ENCODE measurements at regions not wholly inside any gene's neighbourhood (a gene's known extent, or its start where the extent isn't known, plus 50 kb on each side); places are given as distances from the start of the nearest gene placed in this dataset.

- DNase-seq (ENCODE audit: low read depth) = no peak
- TF ChIP-seq, protein P1, sequence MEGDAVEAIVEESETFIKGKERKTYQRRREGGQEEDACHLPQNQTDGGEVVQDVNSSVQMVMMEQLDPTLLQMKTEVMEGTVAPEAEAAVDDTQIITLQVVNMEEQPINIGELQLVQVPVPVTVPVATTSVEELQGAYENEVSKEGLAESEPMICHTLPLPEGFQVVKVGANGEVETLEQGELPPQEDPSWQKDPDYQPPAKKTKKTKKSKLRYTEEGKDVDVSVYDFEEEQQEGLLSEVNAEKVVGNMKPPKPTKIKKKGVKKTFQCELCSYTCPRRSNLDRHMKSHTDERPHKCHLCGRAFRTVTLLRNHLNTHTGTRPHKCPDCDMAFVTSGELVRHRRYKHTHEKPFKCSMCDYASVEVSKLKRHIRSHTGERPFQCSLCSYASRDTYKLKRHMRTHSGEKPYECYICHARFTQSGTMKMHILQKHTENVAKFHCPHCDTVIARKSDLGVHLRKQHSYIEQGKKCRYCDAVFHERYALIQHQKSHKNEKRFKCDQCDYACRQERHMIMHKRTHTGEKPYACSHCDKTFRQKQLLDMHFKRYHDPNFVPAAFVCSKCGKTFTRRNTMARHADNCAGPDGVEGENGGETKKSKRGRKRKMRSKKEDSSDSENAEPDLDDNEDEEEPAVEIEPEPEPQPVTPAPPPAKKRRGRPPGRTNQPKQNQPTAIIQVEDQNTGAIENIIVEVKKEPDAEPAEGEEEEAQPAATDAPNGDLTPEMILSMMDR (conservative IDR thresholded peaks at IDR 0.05; ENCODE audit: control insufficient read depth, insufficient read depth, low read depth, low read length) = no peak
- no peak overlapping the region for H3K4me3 ChIP-seq (ENCODE audit: control insufficient read depth, low read depth, low read length)
Measured at GRCh38 chr6:8583291-8583690, 147.9 kb upstream of the SLC35B3 start.

- no peak overlapping the region for H3K4me3 ChIP-seq (ENCODE audit: control insufficient read depth, low read depth, low read length)
- TF ChIP-seq, protein P1 (conservative IDR thresholded peaks at IDR 0.05; ENCODE audit: control insufficient read depth, insufficient read depth, low read depth, low read length) = no peak
- DNase-seq (ENCODE audit: low read depth) = no peak
Measured at GRCh38 chr6:8579372-8579771, 144.0 kb upstream of the SLC35B3 start.

- TF ChIP-seq, protein P1 (conservative IDR thresholded peaks at IDR 0.05; ENCODE audit: control insufficient read depth, insufficient read depth, low read depth, low read length) = no peak
- DNase-seq (ENCODE audit: low read depth) = no peak
- H3K4me3 ChIP-seq (ENCODE audit: control insufficient read depth, low read depth, low read length) = no peak overlapping the region
Measured at GRCh38 chr6:8578006-8578405, 142.7 kb upstream of the SLC35B3 start.

DNA sequence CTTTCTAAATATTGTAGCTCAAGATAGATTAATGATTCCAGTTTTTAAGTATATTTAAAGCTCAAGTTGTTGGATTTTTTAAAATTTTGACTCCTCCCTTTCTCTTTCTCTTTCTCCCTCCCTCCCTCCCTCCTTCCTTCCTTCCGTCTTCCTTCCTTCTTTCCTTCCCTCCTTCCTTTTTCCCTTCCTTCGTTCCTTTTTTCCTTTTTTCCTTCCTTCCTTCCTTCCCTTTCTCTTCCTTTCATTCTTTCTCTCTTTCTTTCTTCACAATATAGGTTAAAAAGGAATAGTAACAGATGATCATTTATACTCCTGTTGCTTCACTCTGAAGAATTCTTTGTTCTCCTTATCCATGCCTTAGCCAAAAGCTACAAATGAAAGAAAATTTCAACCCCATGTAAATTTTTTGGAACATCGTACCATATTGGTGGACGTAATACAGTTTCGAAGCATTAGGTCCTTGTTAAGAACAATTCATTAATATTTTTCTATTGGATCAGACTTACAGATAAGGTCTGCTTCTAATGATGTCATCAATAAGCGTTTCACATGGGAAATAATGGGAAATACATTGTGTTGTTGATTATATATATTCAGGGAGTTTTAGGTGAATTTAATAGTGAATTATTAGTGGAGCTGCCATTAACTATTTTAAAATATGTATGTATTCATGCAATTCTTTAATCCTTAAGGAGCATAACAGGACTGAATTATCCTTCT is 139.6 kb upstream of the SLC35B3 start:
- no peak for DNase-seq (ENCODE audit: low read depth)
- TF ChIP-seq, protein P1 (conservative IDR thresholded peaks at IDR 0.05; ENCODE audit: control insufficient read depth, insufficient read depth, low read depth, low read length) = no peak
- no peak overlapping the region for H3K4me3 ChIP-seq (ENCODE audit: control insufficient read depth, low read depth, low read length)

GRCh38 chr6:8574311-8574710 is 139.0 kb upstream of the SLC35B3 start:
- TF ChIP-seq, protein P1 (conservative IDR thresholded peaks at IDR 0.05; ENCODE audit: control insufficient read depth, insufficient read depth, low read depth, low read length) = no peak
- no peak overlapping the region for H3K4me3 ChIP-seq (ENCODE audit: control insufficient read depth, low read depth, low read length)
- no peak for DNase-seq (ENCODE audit: low read depth)

GRCh38 chr6:8570256-8570920 is 135.0 kb upstream of the SLC35B3 start:
- DNase-seq (ENCODE audit: low read depth) = no peak
- no peak overlapping the region for H3K4me3 ChIP-seq (ENCODE audit: control insufficient read depth, low read depth, low read length)
- TF ChIP-seq, protein P1 (conservative IDR thresholded peaks at IDR 0.05; ENCODE audit: control insufficient read depth, insufficient read depth, low read depth, low read length) = no peak
